Keratinocyte (primary cell): ENCODE measurements at regions not wholly inside any gene's neighbourhood (a gene's known extent, or its start where the extent isn't known, plus 50 kb on each side); places are given as distances from the start of the nearest gene placed in this dataset.
"Not testable (repeated sequence)": the region's sequence is repeated elsewhere in the genome, so short reads cannot be mapped to it uniquely, and the experiment has no call there.

ENCODE experiments used
- DNase-seq: peaks from one replicate; pipeline ENCODE4 v3.0.0-alpha.2; 2011; ENCODE audit warnings: low read depth, missing footprints, low spot score
- FAIRE-seq: peaks from 2 replicates; lab custom pipeline; 2011; peaks lifted over from hg19 to GRCh38; lab: Jason Lieb, UNC
- H2AFZ ChIP-seq: 2 replicates; pipeline ENCODE4 v1.6.0; 2012; ENCODE audit warnings: low read length, control low read depth, inconsistent platforms; ENCODE audit not compliant: control insufficient read depth
- H3K27ac ChIP-seq: 2 replicates; pipeline ENCODE4 v1.5.1; 2011; ENCODE audit warnings: low read length; ENCODE audit not compliant: control insufficient read depth, insufficient read depth
- H3K27me3 ChIP-seq: 3 replicates; pipeline ENCODE4 v1.6.0; 2011; ENCODE audit warnings: low read length; ENCODE audit not compliant: control insufficient read depth, insufficient read depth; ENCODE audit errors: extremely low read depth
- H3K36me3 ChIP-seq, 2 experiments: 2 replicates in 1 of 2; 3 replicates in 1 of 2; pipeline ENCODE4 v1.5.1; 2011; ENCODE audit warnings: low read length in 2 of 2, mild to moderate bottlenecking in 1 of 2; ENCODE audit not compliant: control insufficient read depth in 2 of 2, insufficient read depth in 2 of 2; ENCODE audit errors: extremely low read depth in 1 of 2
- H3K4me1 ChIP-seq: 3 replicates; pipeline ENCODE4 v1.5.1; 2011; ENCODE audit warnings: low read length; ENCODE audit not compliant: control insufficient read depth, insufficient read depth; ENCODE audit errors: extremely low read depth
- H3K4me2 ChIP-seq: 3 replicates; pipeline ENCODE4 v1.6.0; 2011; ENCODE audit warnings: low read depth, low read length; ENCODE audit not compliant: control insufficient read depth, insufficient read depth; ENCODE audit errors: extremely low read depth
- H3K4me3 ChIP-seq, 3 experiments: fragments of 200-600 bp in 1 of 3; sonication (generic) in 1 of 3; 2 replicates in 2 of 3; 3 replicates in 1 of 3; pipeline ENCODE4 v1.5.1; 2011 to 2016; ENCODE audit warnings: low read length in 3 of 3, mild to moderate bottlenecking in 3 of 3, control low read depth in 2 of 3, inconsistent platforms in 1 of 3, low read depth in 1 of 3, mixed read lengths in 1 of 3, mixed run types in 1 of 3, moderate library complexity in 1 of 3; ENCODE audit not compliant: control insufficient read depth in 2 of 3, insufficient read depth in 2 of 3; ENCODE audit errors: extremely low read depth in 1 of 3
- H3K79me2 ChIP-seq: 2 replicates; pipeline ENCODE4 v1.6.0; 2012; ENCODE audit warnings: low read length; ENCODE audit not compliant: control insufficient read depth, insufficient read depth
- H3K9ac ChIP-seq: 3 replicates; pipeline ENCODE4 v1.6.0; 2011; ENCODE audit warnings: low read length; ENCODE audit not compliant: control insufficient read depth, insufficient read depth; ENCODE audit errors: extremely low read depth
- H3K9me1 ChIP-seq: 3 replicates; pipeline ENCODE4 v1.6.0; 2011; ENCODE audit warnings: low read length; ENCODE audit not compliant: control insufficient read depth, insufficient read depth; ENCODE audit errors: extremely low read depth
- H3K9me3 ChIP-seq: 2 replicates; pipeline ENCODE4 v1.5.1; 2012; ENCODE audit warnings: low read depth, low read length; ENCODE audit not compliant: control insufficient read depth
- H4K20me1 ChIP-seq: 3 replicates; pipeline ENCODE4 v1.6.0; 2011; ENCODE audit warnings: low read length; ENCODE audit not compliant: control insufficient read depth, insufficient read depth; ENCODE audit errors: extremely low read depth
- EZH2 ChIP-seq: IDR thresholded peaks from one replicate; pipeline ENCODE4 v1.6.1; 2012; ENCODE audit warnings: inconsistent platforms, mild to moderate bottlenecking, low read length, moderate library complexity
- dilution Hi-C: fragments of 300-500 bp; cut with MboI; formaldehyde crosslinking; loops from one replicate; pipeline ENCODE4 v1.7.0; 2020; ENCODE audit warnings: low sequenced_read_pairs; ENCODE audit not compliant: extremely low pct_ligation_motif_present

DNA sequence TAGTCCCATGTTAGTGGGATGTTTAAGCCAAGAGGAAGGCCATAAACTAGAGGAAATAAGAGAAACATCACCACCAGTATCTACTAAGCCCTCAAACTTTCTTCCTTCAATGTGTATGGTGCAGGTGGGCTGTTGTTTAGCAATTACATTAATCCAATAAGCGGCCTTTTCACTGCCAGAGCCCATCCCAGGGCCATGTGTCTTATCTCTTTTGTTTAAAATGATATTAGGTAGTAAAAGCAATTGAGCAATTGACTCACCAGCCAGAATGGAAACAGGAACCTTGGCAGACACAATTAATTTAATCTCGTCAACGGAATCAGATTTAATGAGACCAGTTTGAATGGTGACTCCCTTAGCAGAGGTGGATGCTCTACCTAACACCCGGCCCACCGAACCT lies 1503.5 kb downstream of the UQCRFS1 start:
- dilution Hi-C loops, result no loop called here
- no peak overlapping the region for H3K27ac ChIP-seq
- no peak overlapping the region for H3K9ac ChIP-seq
- no peaks in the 10 kb centered on the region for H3K9me1 ChIP-seq
- no peak overlapping the region for H3K4me2 ChIP-seq
- TF ChIP-seq EZH2, result no peak
- H3K4me3 ChIP-seq, result no peak overlapping the region
- H2AFZ ChIP-seq, result no peak overlapping the region
- DNase-seq (no peak), FAIRE-seq (no peak)
- peaks cover 3% of the 10 kb centered on the region for H3K4me1 ChIP-seq
- H3K79me2 ChIP-seq, result no peaks in the 10 kb centered on the region
- no peaks in the 10 kb centered on the region for H3K9me3 ChIP-seq
- H4K20me1 ChIP-seq, result no peaks in the 10 kb centered on the region
- no peaks in the 10 kb centered on the region for H3K27me3 ChIP-seq
- H3K36me3 ChIP-seq, result no peaks in the 10 kb centered on the region

DNA sequence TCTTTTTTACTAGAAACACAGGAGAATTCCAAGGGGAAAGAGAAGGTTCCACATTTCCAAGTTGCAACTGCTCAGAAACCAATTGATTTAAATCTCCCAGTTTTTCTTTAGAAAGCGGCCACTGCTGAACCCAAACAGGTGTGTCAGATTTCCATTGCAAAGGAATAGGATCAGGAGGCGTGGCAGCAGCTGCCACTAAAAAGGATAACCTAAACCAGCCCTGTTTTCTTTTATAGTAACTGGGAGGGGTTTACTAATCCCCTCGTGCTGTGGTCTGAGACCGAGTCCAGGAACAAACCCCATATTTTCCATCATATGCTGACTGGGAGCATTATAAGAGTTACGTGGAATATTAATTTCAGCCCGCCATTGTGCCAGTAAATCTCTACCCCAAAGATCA lies 1504.0 kb downstream of the UQCRFS1 start:
- H3K27me3 ChIP-seq, H3K27ac ChIP-seq, H3K79me2 ChIP-seq, dilution Hi-C loops, H3K36me3 ChIP-seq, H2AFZ ChIP-seq, H4K20me1 ChIP-seq, H3K9ac ChIP-seq, H3K9me1 ChIP-seq, H3K4me2 ChIP-seq, H3K9me3 ChIP-seq, FAIRE-seq, H3K4me1 ChIP-seq, H3K4me3 ChIP-seq, DNase-seq: not testable (repeated sequence)

DNA sequence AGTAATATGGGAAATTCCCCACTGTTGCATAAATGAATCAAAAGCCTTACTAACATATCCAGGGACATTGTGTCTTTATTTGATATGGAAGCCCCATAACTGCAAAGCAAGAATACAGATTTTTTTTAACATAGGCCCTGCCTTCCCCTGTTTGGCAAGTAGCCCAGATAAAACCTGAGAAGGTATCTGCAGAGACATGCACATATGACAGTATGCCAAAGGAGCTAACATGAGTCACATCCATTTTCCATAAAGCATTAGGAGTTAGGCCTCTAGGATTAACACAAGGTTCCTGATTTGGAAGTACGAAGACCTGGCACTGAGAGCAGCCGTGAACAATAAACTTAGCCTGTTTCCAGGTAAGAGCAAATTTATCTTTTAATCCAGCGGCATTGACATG lies 1505.9 kb downstream of the UQCRFS1 start:
- peak; percentile 60 for DNase-seq
- H3K9me1 ChIP-seq, H3K4me1 ChIP-seq, H3K9ac ChIP-seq, H2AFZ ChIP-seq, H3K27me3 ChIP-seq, dilution Hi-C loops, H3K79me2 ChIP-seq, H3K27ac ChIP-seq, H3K36me3 ChIP-seq, H3K4me2 ChIP-seq, H3K9me3 ChIP-seq, H3K4me3 ChIP-seq, H4K20me1 ChIP-seq, FAIRE-seq: not testable (repeated sequence)
